Stimulated activated CD8-positive, alpha-beta memory T cell treated with anti-CD3 and anti-CD28 coated beads, Interleukin-15, amount 100 ng/mL, for 4 hours (primary cell): ENCODE measurements at regions not wholly inside any gene's neighbourhood (a gene's known extent, or its start where the extent isn't known, plus 50 kb on each side); places are given as distances from the start of the nearest gene placed in this dataset.
"Not testable (repeated sequence)": the region's sequence is repeated elsewhere in the genome, so short reads cannot be mapped to it uniquely, and the experiment has no call there.

ENCODE experiments used
- DNase-seq, 2 donors: peaks; one replicate each; pipeline ENCODE4 v3.0.0-alpha.2; 2020; ENCODE audit warnings: low read depth in 2 of 2

DNA sequence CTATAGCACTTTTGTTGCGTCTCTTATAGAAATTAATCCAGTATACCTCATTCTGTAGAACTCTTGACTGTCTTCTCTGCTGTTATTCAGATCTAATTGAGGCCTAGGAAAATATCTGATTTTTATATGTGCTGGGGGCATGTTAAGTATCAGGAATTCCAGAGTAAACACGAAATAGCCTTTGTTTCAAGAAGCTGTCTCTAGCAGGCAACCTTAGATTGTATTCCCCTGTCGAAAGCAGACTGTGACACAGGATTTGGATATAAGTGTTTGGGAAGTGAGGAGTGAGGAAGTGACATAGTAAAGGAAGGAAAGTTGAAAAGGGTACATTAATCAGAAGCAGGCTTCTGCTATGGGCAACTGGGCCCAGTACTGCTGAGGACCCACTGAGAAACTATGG is 72.1 kb upstream of the RASA1 start:
- no peak for DNase-seq

DNA sequence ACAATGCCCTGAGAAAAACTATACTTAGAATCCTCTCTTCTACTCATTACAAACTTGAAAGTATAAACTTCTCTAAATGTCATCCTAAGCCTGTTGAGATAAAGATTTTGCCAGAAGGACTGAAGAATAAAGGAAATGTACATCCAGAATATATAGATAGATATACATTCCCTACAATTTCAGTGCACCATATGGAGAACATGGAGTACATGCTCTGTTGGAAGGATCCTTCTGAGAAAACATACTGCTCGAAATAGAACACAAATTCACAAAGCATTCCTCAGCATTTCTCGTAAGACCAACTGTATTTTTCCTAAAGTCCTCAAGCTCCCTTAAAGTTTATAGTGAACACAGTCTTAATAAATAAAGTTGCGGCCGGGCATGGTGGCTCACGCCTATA is 69.7 kb upstream of the RASA1 start:
- no peak for DNase-seq

DNA sequence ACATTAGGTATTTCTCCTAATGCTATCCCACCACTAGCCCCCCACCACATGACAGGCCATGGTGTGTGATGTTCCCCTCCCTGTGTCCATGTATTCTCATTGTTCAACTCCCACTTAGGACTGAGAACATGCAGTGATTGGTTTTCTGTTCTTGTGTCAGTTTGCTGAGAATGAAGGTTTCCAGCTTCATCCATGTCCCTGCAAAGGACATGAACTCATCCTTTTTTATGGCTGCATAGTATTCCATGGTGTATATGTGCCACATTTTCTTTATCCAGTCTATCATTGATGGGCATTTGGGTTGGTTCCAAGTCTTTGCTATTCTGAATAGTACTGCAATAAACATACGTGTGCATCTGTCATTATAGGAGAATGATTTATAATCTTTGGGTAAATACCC is 68.4 kb upstream of the RASA1 start:
- DNase-seq = not testable (repeated sequence)

DNA sequence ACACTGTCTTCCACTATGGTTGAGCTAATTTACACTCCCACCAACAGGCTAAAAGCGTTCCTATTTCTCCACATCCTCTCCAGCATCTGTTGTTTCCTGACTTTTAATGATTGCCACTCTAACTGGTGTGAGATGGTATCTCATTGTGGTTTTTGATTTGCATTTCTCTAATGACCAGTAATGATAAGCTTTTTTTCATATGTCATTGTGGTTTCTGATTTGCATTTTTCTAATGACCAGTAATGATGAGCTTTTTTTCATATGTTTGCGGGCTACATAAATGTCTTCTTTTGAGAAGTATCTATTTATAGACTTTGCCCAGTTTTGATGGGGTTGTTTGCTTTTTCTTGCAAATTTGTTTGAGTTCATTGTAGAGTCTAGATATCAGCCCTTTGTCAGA is 68.0 kb upstream of the RASA1 start:
- DNase-seq = not testable (repeated sequence)

DNA sequence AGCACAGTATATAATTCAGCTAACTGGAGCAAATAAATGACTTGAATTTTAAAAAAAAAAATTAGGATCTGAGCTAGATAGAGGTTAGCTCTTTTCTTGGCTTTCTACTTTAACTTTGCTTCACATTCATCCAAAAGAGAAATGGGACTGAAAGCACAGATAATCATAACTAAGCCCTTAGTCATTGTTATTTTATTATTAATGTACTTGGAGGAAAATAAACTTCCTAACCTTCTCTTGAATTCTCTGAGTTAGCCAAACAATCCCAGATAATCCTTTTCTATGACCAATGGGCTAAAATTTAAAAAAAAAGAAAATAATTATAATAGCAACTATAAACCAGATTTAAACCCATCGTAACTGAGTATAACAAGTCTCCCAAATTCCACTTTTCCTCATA is 57.6 kb upstream of the RASA1 start:
- DNase-seq = no peak

DNA sequence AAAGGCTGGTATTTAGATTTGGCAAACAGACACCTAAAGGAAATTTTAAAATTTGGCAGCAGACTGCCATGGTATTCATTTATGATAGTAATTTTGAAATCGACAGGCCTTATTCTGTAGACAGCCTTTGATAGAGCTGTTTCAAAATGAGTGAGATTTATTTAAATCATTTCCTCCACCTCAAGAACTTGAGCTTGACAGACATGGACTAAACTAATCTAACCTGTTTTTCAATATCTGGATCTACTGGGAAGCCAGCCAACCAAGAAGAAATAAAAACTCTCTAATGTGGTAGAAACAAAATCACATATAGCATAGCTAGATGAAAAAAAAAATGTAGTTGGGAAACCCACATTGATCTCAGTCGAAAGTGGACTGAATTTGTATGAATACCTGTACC is 56.9 kb upstream of the RASA1 start:
- DNase-seq = no peak

DNA sequence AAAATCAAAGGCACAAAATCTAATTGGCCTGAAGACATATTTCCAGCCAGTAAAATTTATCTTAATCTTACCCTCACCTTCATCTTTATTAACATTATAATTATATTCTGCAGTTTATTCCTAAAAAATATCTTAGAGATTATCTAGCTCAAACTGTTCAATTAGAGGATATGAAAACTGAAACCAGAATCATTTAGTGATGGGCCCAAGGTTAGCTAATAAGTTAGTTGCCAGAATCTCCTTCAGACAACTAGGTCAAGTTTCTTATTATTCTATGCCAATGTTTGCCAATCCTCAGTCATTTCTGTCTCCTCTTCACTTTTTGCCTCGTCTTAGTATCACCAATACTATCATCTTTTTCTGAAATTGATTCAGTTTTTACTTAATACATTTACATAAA is 56.0 kb upstream of the RASA1 start:
- DNase-seq = no peak

DNA sequence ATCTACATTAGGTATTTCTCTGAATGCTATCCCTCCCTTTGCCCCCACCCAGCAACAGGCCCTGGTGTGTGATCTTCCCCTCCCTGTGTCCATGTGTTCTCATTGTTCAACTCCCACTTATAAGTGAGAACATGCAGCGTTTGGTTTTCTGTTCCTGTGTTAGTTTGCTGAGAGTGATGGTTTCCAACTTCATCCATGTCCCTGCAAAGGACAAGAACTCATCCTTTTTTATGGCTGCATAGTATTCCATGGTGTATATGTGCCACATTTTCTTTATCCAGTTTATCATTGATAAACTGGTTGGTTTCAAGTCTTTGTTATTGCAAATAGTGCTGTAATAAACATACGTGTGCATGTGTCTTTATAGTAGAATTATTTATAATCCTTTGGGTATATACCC is 55.5 kb upstream of the RASA1 start:
- not testable (repeated sequence) for DNase-seq

DNA sequence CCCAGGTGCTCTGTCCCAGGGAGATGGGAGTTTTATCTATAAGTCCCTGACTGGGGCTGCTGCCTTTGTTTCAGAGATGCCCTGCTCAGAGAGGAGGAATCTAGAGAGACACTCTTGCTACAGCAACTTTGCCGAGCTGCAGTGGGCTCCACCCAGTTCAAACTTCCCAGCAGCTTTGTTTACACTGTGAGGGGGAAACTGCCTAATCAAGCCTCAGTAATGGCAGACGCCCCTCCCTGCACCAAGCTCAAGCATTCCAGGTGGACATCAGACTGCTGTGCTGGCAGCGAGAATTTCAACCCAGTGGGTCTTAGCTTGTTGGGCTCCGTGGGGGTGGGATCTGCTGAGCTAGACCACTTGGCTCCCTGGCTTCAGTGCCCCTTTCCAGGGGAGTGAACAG is 50.2 kb upstream of the RASA1 start:
- not testable (repeated sequence) for DNase-seq
